ENCODE measurements at regions not wholly inside any gene's neighbourhood (a gene's known extent, or its start where the extent isn't known, plus 50 kb on each side); places are given as distances from the start of the nearest gene placed in this dataset.

GRCh38 chr16:6484935-6485334, 847.7 kb upstream of the RBFOX1 start:
- CTCF ChIA-PET = no interaction called here
- H3K27ac ChIP-seq (ENCODE audit: low read depth, low read length) = no peak overlapping the region
- POLR2A ChIA-PET = no interaction called here
- H3K27ac Mint-ChIP-seq = no peak overlapping the region
- no peaks in the 10 kb centered on the region for H3K36me3 Mint-ChIP-seq
- H3K4me3 ChIP-seq (ENCODE audit: low read length) = no peak overlapping the region
- peaks cover 2 to 16% (median 6%) of the 10 kb centered on the region in 5 donors for H3K9me3 Mint-ChIP-seq
- H3K27me3 Mint-ChIP-seq = peaks cover 0 to 2% of the 10 kb centered on the region in 2 donors
- no peaks in the 10 kb centered on the region for H3K4me1 Mint-ChIP-seq
- no peaks in the 10 kb centered on the region for H3K27me3 ChIP-seq (ENCODE audit: insufficient read depth, low read length, poor library complexity, severe bottlenecking)
- no peaks in the 10 kb centered on the region for H3K36me3 ChIP-seq (ENCODE audit: insufficient read depth, low read length)
- no peaks in the 10 kb centered on the region for H3K4me1 ChIP-seq (ENCODE audit: insufficient read depth, low read length)
- no peak for DNase-seq
- no peak overlapping the region for H3K4me3 Mint-ChIP-seq
- H3K9me3 ChIP-seq (ENCODE audit: low read length) = no peaks in the 10 kb centered on the region

DNA sequence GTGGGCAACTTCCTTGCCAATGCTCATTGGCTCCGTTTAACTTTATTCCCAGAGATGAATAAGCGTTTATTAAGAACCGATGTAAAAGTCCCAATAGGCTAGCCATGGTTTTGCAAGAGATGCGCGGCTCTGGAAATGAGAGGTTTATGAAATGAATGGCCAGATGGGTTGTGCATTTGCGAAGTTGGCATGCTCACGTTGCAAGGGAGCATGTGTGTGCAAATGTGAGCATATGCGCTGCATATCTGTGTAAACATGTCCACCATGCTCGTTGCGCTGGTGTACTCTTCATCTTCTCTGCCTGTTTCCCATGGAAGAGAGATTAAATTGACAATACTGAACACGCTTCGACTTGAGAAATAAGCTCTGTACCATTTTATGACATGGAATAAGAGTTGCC, 848.6 kb upstream of the RBFOX1 start:
- DNase-seq = no peak
- Mint-ChIP-seq H3K9me3 (peaks cover 4 to 16% (median 6%) of the 10 kb centered on the region in 5 donors), H3K4me1 (no peaks in the 10 kb centered on the region), H3K36me3 (no peaks in the 10 kb centered on the region), H3K27ac (no peak overlapping the region), H3K27me3 (peaks cover 0 to 2% of the 10 kb centered on the region in 2 donors), H3K4me3 (no peak overlapping the region)
- H3K4me3 ChIP-seq (ENCODE audit: low read length) = no peak overlapping the region
- H3K27me3 ChIP-seq (ENCODE audit: insufficient read depth, low read length, poor library complexity, severe bottlenecking) = no peaks in the 10 kb centered on the region
- H3K4me1 ChIP-seq (ENCODE audit: insufficient read depth, low read length) = no peaks in the 10 kb centered on the region
- no peaks in the 10 kb centered on the region for H3K36me3 ChIP-seq (ENCODE audit: insufficient read depth, low read length)
- POLR2A ChIA-PET = no interaction called here
- no peak overlapping the region for H3K27ac ChIP-seq (ENCODE audit: low read depth, low read length)
- H3K9me3 ChIP-seq (ENCODE audit: low read length) = no peaks in the 10 kb centered on the region
- CTCF ChIA-PET = no interaction called here

DNA sequence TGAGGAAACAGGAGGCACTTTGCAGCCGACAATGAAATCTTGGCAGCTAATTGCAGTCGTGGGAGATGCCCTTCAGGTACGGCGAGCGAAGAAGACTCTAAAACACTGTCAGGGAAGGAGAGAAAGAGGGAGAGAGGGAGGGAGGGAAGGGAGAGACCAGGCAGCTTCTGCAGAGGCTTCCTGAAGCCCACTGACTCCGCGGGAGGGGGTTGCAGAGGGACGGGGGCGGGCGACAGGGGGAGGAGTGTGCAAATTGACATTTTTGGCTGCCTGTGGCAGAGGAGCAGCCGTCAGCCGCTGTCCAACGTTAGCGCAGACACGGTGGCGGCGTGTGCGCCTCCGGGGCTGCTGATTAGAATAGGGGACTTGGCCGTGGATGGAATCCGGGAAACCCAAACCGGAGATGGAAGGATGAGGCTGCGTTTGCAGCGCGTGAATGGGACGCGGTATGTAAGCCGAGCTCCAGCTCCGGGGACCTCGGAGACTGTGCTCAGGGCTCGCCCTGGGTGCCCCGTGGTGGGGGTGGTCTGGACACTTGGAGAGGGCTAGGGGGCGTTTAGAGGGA, 849.1 kb upstream of the RBFOX1 start:
- Mint-ChIP-seq H3K27me3 (peaks cover 0 to 2% of the 10 kb centered on the region in 2 donors), H3K9me3 (peaks cover 5 to 12% (median 6%) of the 10 kb centered on the region in 5 donors), H3K4me1 (no peaks in the 10 kb centered on the region), H3K4me3 (no peak overlapping the region), H3K36me3 (no peaks in the 10 kb centered on the region), H3K27ac (no peak overlapping the region)
- ChIA-PET POLR2A (no interaction called here), CTCF (no interaction called here)
- no peaks in the 10 kb centered on the region for H3K4me1 ChIP-seq (ENCODE audit: insufficient read depth, low read length)
- H3K27me3 ChIP-seq (ENCODE audit: insufficient read depth, low read length, poor library complexity, severe bottlenecking) = no peaks in the 10 kb centered on the region
- DNase-seq = no peak
- H3K4me3 ChIP-seq (ENCODE audit: low read length) = no peak overlapping the region
- no peaks in the 10 kb centered on the region for H3K36me3 ChIP-seq (ENCODE audit: insufficient read depth, low read length)
- no peak overlapping the region for H3K27ac ChIP-seq (ENCODE audit: low read depth, low read length)
- no peaks in the 10 kb centered on the region for H3K9me3 ChIP-seq (ENCODE audit: low read length)

DNA sequence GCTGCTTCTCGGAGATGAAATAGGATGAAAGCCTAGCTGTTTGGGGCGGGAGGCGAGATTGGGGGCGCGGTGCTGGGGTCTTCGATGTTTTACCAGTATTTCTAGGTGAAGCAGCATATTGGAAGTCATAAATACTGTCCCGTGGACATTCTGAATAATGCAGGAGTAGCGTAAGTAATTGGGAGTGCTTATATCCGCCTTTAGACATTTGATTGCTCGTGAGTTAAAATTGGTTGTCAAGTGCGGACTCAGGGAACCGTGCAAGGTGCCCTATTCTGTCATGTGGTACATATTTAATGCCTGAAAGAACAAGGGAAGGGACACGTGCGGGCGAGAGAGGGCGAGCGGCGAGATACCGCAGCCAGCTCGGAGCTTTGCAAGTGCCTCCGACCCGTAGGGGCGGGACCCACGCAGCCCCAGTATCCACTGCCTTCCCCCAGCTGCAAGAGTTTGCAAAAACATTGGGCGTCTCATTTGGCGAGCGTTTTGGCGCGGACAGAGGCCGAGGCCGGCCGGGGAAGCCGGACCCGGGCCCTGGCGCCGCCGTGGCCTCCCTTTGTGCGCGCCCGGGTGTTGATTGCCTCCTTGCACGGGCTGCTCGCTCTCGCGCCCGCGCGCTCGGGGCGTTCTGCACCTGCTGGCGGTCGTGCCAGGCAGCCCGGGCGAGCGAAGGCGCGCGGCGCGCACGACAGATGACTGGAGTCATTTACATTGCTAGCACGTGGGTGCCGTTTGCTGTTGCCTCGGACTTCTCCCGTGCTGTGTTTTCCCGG, 849.8 kb upstream of the RBFOX1 start:
- no peak for DNase-seq
- no peaks in the 10 kb centered on the region for H3K36me3 ChIP-seq (ENCODE audit: insufficient read depth, low read length)
- no peak overlapping the region for H3K4me3 ChIP-seq (ENCODE audit: low read length)
- no peak overlapping the region for H3K4me3 Mint-ChIP-seq
- POLR2A ChIA-PET = no interaction called here
- no peaks in the 10 kb centered on the region for H3K9me3 ChIP-seq (ENCODE audit: low read length)
- peaks cover 0 to 2% of the 10 kb centered on the region in 2 donors for H3K27me3 Mint-ChIP-seq
- H3K27me3 ChIP-seq (ENCODE audit: insufficient read depth, low read length, poor library complexity, severe bottlenecking) = no peaks in the 10 kb centered on the region
- H3K27ac ChIP-seq (ENCODE audit: low read depth, low read length) = no peak overlapping the region
- CTCF ChIA-PET = no interaction called here
- H3K27ac Mint-ChIP-seq = no peak overlapping the region
- H3K36me3 Mint-ChIP-seq = no peaks in the 10 kb centered on the region
- H3K4me1 ChIP-seq (ENCODE audit: insufficient read depth, low read length) = no peaks in the 10 kb centered on the region
- no peaks in the 10 kb centered on the region for H3K4me1 Mint-ChIP-seq
- H3K9me3 Mint-ChIP-seq = peaks cover 3 to 11% (median 8%) of the 10 kb centered on the region in 5 donors

DNA sequence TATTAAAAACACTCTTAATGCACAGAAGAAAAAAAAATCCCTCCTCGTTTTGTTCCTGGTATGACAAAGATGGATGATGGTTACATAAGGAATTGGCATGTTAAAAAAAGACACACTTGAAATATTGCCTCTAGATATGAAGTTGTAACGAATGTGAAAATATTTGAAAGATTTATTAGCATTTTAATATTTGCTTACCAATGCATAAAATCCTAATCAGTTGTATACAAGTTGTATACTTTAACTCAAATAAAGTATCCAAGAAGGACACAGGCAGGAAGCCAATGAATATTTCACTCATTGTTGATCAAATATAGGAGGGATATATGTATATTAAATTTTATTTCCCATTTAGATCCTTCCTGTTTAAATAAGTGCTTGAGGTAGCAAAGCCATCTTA, 850.8 kb upstream of the RBFOX1 start:
- ChIA-PET CTCF (no interaction called here), POLR2A (no interaction called here)
- Mint-ChIP-seq H3K36me3 (no peaks in the 10 kb centered on the region), H3K9me3 (peaks cover 5 to 17% (median 8%) of the 10 kb centered on the region in 5 donors), H3K27me3 (peaks cover 0 to 2% of the 10 kb centered on the region in 2 donors), H3K4me1 (no peaks in the 10 kb centered on the region), H3K27ac (no peak overlapping the region), H3K4me3 (no peak overlapping the region)
- Histone ChIP-seq H3K4me1 (ENCODE audit: insufficient read depth, low read length) (no peaks in the 10 kb centered on the region), H3K27ac (ENCODE audit: low read depth, low read length) (no peak overlapping the region), H3K9me3 (ENCODE audit: low read length) (no peaks in the 10 kb centered on the region), H3K27me3 (ENCODE audit: insufficient read depth, low read length, poor library complexity, severe bottlenecking) (no peaks in the 10 kb centered on the region), H3K36me3 (ENCODE audit: insufficient read depth, low read length) (no peaks in the 10 kb centered on the region), H3K4me3 (ENCODE audit: low read length) (no peak overlapping the region)
- no peak for DNase-seq

DNA sequence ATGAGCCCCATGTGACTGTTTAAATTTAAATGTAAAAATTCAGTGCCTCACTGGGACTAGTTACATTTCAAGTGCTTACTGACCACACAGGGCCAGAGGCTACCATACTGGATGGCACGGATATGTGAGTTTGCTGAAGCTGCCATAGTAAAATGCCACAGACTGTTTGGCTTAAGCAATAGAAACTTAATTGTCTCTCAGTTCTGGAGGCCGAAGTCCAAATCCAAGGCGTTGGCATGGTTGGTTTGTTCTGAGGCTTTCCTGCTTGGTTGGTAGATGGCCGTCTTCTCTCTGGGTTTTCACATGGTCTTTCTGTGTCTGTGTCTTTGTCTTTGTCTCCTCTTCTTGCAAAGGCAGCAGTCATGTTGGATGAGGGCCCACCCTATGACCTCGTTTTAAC, 878.9 kb upstream of the RBFOX1 start:
- Mint-ChIP-seq H3K4me1 (no peaks in the 10 kb centered on the region), H3K27me3 (peaks cover 0 to 5% of the 10 kb centered on the region in 2 donors), H3K36me3 (no peaks in the 10 kb centered on the region), H3K4me3 (no peak overlapping the region), H3K9me3 (peaks cover 10 to 24% (median 17%) of the 10 kb centered on the region in 5 donors), H3K27ac (no peak overlapping the region)
- Histone ChIP-seq H3K36me3 (ENCODE audit: insufficient read depth, low read length) (no peaks in the 10 kb centered on the region), H3K4me1 (ENCODE audit: insufficient read depth, low read length) (no peaks in the 10 kb centered on the region), H3K27ac (ENCODE audit: low read depth, low read length) (no peak overlapping the region), H3K27me3 (ENCODE audit: insufficient read depth, low read length, poor library complexity, severe bottlenecking) (no peaks in the 10 kb centered on the region), H3K4me3 (ENCODE audit: low read length) (no peak overlapping the region), H3K9me3 (ENCODE audit: low read length) (no peaks in the 10 kb centered on the region)
- ChIA-PET POLR2A (no interaction called here), CTCF (no interaction called here)
- no peak for DNase-seq

DNA sequence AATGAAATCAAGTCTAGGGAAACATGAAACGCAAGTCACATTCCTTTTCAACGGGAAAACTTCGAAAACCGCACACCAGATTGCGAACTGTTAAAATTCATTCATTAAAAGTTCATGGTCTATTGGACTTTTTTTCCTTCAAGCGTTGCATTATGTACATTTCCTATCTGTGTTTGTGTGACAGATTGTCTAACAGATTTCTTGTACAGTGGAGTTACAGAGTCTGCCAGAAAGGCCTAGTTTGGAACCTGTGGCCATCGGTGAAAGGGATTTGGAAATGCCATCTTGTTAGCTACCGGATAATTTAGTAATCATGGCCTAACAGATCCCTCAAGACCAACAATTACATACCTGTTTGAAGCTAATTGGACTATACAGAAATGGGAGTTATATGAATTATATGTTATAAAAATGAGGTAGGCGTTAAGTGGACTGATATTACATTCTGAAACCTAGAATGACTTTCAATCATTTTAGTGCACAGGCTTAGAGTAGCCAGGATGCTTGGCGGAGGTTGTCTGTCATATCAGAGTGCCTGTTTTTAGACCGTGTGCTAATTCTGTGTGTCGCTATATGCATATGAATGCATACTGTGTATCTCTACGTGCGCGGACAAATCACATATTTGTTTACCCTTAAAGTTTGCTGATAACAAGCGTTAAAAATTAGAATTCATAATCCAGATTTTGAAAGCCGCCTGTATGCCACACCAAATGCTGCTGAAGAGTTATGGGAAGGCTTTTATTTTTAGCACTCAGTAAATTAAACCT, 885.4 kb upstream of the RBFOX1 start:
- ChIA-PET POLR2A (no interaction called here), CTCF (no interaction called here)
- H3K27ac ChIP-seq (ENCODE audit: low read depth, low read length) = no peak overlapping the region
- H3K9me3 ChIP-seq (ENCODE audit: low read length) = no peaks in the 10 kb centered on the region
- H3K27me3 ChIP-seq (ENCODE audit: insufficient read depth, low read length, poor library complexity, severe bottlenecking) = no peaks in the 10 kb centered on the region
- Mint-ChIP-seq H3K4me3 (no peak overlapping the region), H3K27me3 (no peaks in the 10 kb centered on the region), H3K4me1 (no peaks in the 10 kb centered on the region), H3K9me3 (peaks cover 0 to 18% (median 16%) of the 10 kb centered on the region in 5 donors), H3K36me3 (peaks cover 0 to 6% (median 0%) of the 10 kb centered on the region in 3 donors), H3K27ac (no peak overlapping the region)
- no peaks in the 10 kb centered on the region for H3K4me1 ChIP-seq (ENCODE audit: insufficient read depth, low read length)
- H3K4me3 ChIP-seq (ENCODE audit: low read length) = no peak overlapping the region
- no peak for DNase-seq
- no peaks in the 10 kb centered on the region for H3K36me3 ChIP-seq (ENCODE audit: insufficient read depth, low read length)

DNA sequence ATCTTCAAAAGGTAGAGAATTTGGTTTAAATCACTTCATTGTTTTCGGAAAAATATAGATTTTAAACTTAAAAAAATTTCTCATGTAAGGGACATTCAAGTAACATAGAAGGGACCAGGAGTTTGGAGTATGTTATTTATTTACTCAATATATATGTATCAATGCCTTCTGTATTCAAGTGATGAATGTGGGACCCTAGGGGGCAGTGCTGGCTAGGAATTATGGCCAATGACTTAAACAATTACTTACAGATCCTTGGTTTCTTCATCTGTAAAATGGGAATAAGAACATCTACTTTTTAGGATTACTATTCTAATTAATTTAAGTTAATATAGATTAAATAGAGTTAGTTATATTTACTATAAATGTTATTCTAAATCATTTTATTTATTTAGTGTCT, 886.3 kb upstream of the RBFOX1 start:
- Histone ChIP-seq H3K27me3 (ENCODE audit: insufficient read depth, low read length, poor library complexity, severe bottlenecking) (no peaks in the 10 kb centered on the region), H3K4me1 (ENCODE audit: insufficient read depth, low read length) (no peaks in the 10 kb centered on the region), H3K36me3 (ENCODE audit: insufficient read depth, low read length) (no peaks in the 10 kb centered on the region), H3K27ac (ENCODE audit: low read depth, low read length) (no peak overlapping the region), H3K4me3 (ENCODE audit: low read length) (no peak overlapping the region), H3K9me3 (ENCODE audit: low read length) (no peaks in the 10 kb centered on the region)
- peaks cover 0 to 6% (median 0%) of the 10 kb centered on the region in 3 donors for H3K36me3 Mint-ChIP-seq
- ChIA-PET CTCF (no interaction called here), POLR2A (no interaction called here)
- peaks cover 0 to 12% (median 10%) of the 10 kb centered on the region in 5 donors for H3K9me3 Mint-ChIP-seq
- no peak overlapping the region for H3K4me3 Mint-ChIP-seq
- no peak for DNase-seq
- no peaks in the 10 kb centered on the region for H3K4me1 Mint-ChIP-seq
- no peaks in the 10 kb centered on the region for H3K27me3 Mint-ChIP-seq
- no peak overlapping the region for H3K27ac Mint-ChIP-seq
